ENCODE measurements at regions not wholly inside any gene's neighbourhood (a gene's known extent, or its start where the extent isn't known, plus 50 kb on each side); places are given as distances from the start of the nearest gene placed in this dataset.

- no peak for DNase-seq
Observed at GRCh38 chr11:109750964-109751363, 329.0 kb downstream of the C11orf87 start.

- no peak for DNase-seq
Observed at GRCh38 chr11:109752212-109752825, 330.3 kb downstream of the C11orf87 start.

GRCh38 chr11:109756521-109756920 lies 334.5 kb downstream of the C11orf87 start:
- no peak for DNase-seq

GRCh38 chr11:109756951-109757350 lies 335.0 kb downstream of the C11orf87 start:
- no peak for DNase-seq

GRCh38 chr11:109762546-109762945 lies 330.6 kb upstream of the ZC3H12C start:
- no peak for DNase-seq

- no peak for DNase-seq
Observed at GRCh38 chr11:109765709-109766311, 327.4 kb upstream of the ZC3H12C start.

GRCh38 chr11:109769858-109770257 lies 323.3 kb upstream of the ZC3H12C start:
- no peak for DNase-seq

GRCh38 chr11:109770323-109770722 lies 322.9 kb upstream of the ZC3H12C start:
- no peak for DNase-seq

- no peak for DNase-seq
Observed at GRCh38 chr11:109772892-109773291, 320.3 kb upstream of the ZC3H12C start.

GRCh38 chr11:109775686-109776085 lies 317.5 kb upstream of the ZC3H12C start:
- DNase-seq, result no peak

GRCh38 chr11:109783014-109783413 lies 310.2 kb upstream of the ZC3H12C start:
- no peak for DNase-seq

GRCh38 chr11:109783840-109784239 lies 309.4 kb upstream of the ZC3H12C start:
- peak; percentile 10 for DNase-seq

- no peak for DNase-seq
Observed at GRCh38 chr11:109784536-109784935, 308.7 kb upstream of the ZC3H12C start.

- DNase-seq, result no peak
Observed at GRCh38 chr11:109785198-109785597, 308.0 kb upstream of the ZC3H12C start.

- no peak for DNase-seq
Observed at GRCh38 chr11:109785714-109786113, 307.5 kb upstream of the ZC3H12C start.

- DNase-seq, result no peak
Observed at GRCh38 chr11:109788948-109789490, 304.2 kb upstream of the ZC3H12C start.

GRCh38 chr11:109789901-109790300 lies 303.3 kb upstream of the ZC3H12C start:
- DNase-seq, result no peak

- no peak for DNase-seq
Observed at GRCh38 chr11:109791337-109791736, 301.9 kb upstream of the ZC3H12C start.

GRCh38 chr11:109794501-109794900 lies 298.7 kb upstream of the ZC3H12C start:
- DNase-seq, result peak; percentile 32

GRCh38 chr11:109795234-109795633 lies 298.0 kb upstream of the ZC3H12C start:
- no peak for DNase-seq

GRCh38 chr11:109796253-109796652 lies 296.9 kb upstream of the ZC3H12C start:
- DNase-seq, result no peak

- DNase-seq, result no peak
Observed at GRCh38 chr11:109798521-109798920, 294.7 kb upstream of the ZC3H12C start.

GRCh38 chr11:109799604-109800003 lies 293.6 kb upstream of the ZC3H12C start:
- DNase-seq, result no peak

- DNase-seq, result no peak
Observed at GRCh38 chr11:109804911-109805310, 288.3 kb upstream of the ZC3H12C start.

- DNase-seq, result no peak
Observed at GRCh38 chr11:109806205-109806604, 287.0 kb upstream of the ZC3H12C start.

All from dermis blood vessel endothelial cell (primary cell).